GM12878 (cell line): ENCODE measurements at regions not wholly inside any gene's neighbourhood (a gene's known extent, or its start where the extent isn't known, plus 50 kb on each side); places are given as distances from the start of the nearest gene placed in this dataset.

Experiments used
- MYC ChIP-seq: IDR thresholded peaks from 2 replicates; pipeline ENCODE4 v1.6.1; 2011; ENCODE audit warnings: mild to moderate bottlenecking, low read length, moderate library complexity, inconsistent platforms; ENCODE audit not compliant: insufficient read depth, insufficient replicate concordance, insufficient read length, severe bottlenecking
- POLR2A ChIP-seq: IDR thresholded peaks from 2 replicates; pipeline ENCODE4 v1.6.1; 2011; ENCODE audit warnings: low read depth, mild to moderate bottlenecking, low read length

GRCh38 chr3:89533275-89533674, 425.9 kb downstream of the EPHA3 start:
- no peak for TF ChIP-seq MYC
- no peak for TF ChIP-seq POLR2A
